OCI-LY1 (cell line): ENCODE measurements at regions not wholly inside any gene's neighbourhood (a gene's known extent, or its start where the extent isn't known, plus 50 kb on each side); places are given as distances from the start of the nearest gene placed in this dataset.

Experiments used
- H2AFZ ChIP-seq: fragments of 200-600 bp; sonication (generic), shearing (Covaris generic); 2 replicates; pipeline ENCODE4 v1.6.0; 2014; ENCODE audit warnings: antibody characterized with exemption, mild to moderate bottlenecking, low read length
- H3F3A ChIP-seq: fragments of 200-600 bp; sonication (generic), shearing (Covaris generic); 2 replicates; pipeline ENCODE4 v1.6.0; 2014; ENCODE audit warnings: mild to moderate bottlenecking, antibody characterized with exemption, low read length, moderate library complexity; ENCODE audit not compliant: insufficient read depth
- H3K27ac ChIP-seq: fragments of 200-600 bp; sonication (generic); 2 replicates; pipeline ENCODE4 v1.5.1; 2014; ENCODE audit warnings: low read length, mixed run types, mild to moderate bottlenecking, low read depth; ENCODE audit not compliant: poor library complexity, severe bottlenecking
- H3K27me3 ChIP-seq: fragments of 200-600 bp; sonication (generic); 2 replicates; pipeline ENCODE4 v1.6.0; 2014; ENCODE audit warnings: antibody characterized with exemption, mild to moderate bottlenecking, low read length, moderate library complexity; ENCODE audit not compliant: insufficient read depth
- H3K36me3 ChIP-seq: fragments of 200-600 bp; sonication (generic); 2 replicates; pipeline ENCODE4 v1.6.1; 2014; ENCODE audit warnings: mild to moderate bottlenecking, antibody characterized with exemption, low read length, moderate library complexity, mixed read lengths; ENCODE audit not compliant: insufficient read depth
- H3K4me1 ChIP-seq: fragments of 200-600 bp; sonication (generic); 2 replicates; pipeline ENCODE4 v1.5.1; 2014; ENCODE audit warnings: mild to moderate bottlenecking, low read length, moderate library complexity; ENCODE audit not compliant: insufficient read depth, severe bottlenecking
- H3K4me2 ChIP-seq: fragments of 200-600 bp; sonication (generic), shearing (Covaris generic); 2 replicates; pipeline ENCODE4 v1.6.1; 2014; ENCODE audit warnings: low read length
- H3K4me3 ChIP-seq: fragments of 200-600 bp; sonication (generic); 2 replicates; pipeline ENCODE4 v1.5.1; 2014; ENCODE audit warnings: low read length, low read depth, mild to moderate bottlenecking, mixed read lengths; ENCODE audit not compliant: poor library complexity, severe bottlenecking
- H3K79me2 ChIP-seq: fragments of 200-600 bp; shearing (Covaris generic); 2 replicates; pipeline ENCODE4 v1.6.1; 2016; ENCODE audit warnings: mixed run types, low read length, mixed read lengths; ENCODE audit not compliant: insufficient read depth
- H3K9ac ChIP-seq: fragments of 200-600 bp; sonication (generic), shearing (Covaris generic); 2 replicates; pipeline ENCODE4 v1.6.1; 2014; ENCODE audit warnings: mild to moderate bottlenecking, low read length, mixed read lengths
- H3K9me2 ChIP-seq: fragments of 200-600 bp; sonication (generic), shearing (Covaris generic); 2 replicates; pipeline ENCODE4 v1.6.1; 2014; ENCODE audit warnings: low read depth, mild to moderate bottlenecking, low read length, mixed read lengths
- H3K9me3 ChIP-seq: fragments of 200-600 bp; shearing (Covaris generic); 2 replicates; pipeline ENCODE4 v1.6.1; 2014; ENCODE audit warnings: low read length, mixed read lengths
- H4K20me1 ChIP-seq: fragments of 200-600 bp; sonication (generic), shearing (Covaris generic); 2 replicates; pipeline ENCODE4 v1.6.0; 2016; ENCODE audit warnings: mild to moderate bottlenecking, low read length; ENCODE audit not compliant: insufficient read depth
- CTCF ChIP-seq: fragments of 200-600 bp; sonication (generic), shearing (Covaris generic); IDR thresholded peaks from 2 replicates; pipeline ENCODE4 v1.5.1; 2017; ENCODE audit warnings: mild to moderate bottlenecking, antibody characterized with exemption, low read length, moderate library complexity, mixed read lengths
- EZH2 ChIP-seq: fragments of 200-600 bp; sonication (generic), shearing (Covaris generic); IDR thresholded peaks from 2 replicates; pipeline ENCODE4 v1.8.0; 2017; ENCODE audit warnings: borderline replicate concordance, mixed run types, mild to moderate bottlenecking, antibody characterized with exemption, low read length, moderate library complexity, mixed read lengths

DNA sequence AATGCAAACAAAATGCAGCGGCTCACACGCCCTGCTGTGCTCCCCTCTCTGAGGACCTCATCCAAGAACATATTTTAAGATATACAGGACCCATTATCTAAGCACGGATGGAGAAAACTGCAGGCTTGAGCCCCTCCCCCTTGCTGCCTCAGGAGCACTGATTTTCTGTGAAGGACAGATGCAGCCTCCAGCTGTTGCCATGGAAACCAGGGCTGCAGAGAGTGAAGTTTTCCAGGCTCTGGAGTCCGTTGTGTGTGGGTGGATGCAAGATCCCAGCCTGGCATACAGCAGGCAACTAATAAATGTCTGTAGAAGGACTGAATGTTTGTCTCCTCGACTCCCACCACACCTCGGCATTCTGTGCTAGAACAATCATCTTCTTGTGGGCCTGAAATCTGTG lies 105.6 kb upstream of the PEG3 start:
- Histone ChIP-seq H3K4me1 (no peaks in the 10 kb centered on the region), H3K9me3 (no peaks in the 10 kb centered on the region), H3K9me2 (no peaks in the 10 kb centered on the region), H3K27me3 (no peaks in the 10 kb centered on the region), H2AFZ (no peak overlapping the region), H3K36me3 (no peaks in the 10 kb centered on the region), H3K9ac (no peak overlapping the region), H3K4me2 (no peak overlapping the region), H4K20me1 (no peaks in the 10 kb centered on the region), H3F3A (no peaks in the 10 kb centered on the region), H3K4me3 (no peak overlapping the region), H3K27ac (no peak overlapping the region), H3K79me2 (no peaks in the 10 kb centered on the region)
- TF ChIP-seq CTCF (no peak), EZH2 (no peak)

- Histone ChIP-seq H3K27ac (no peak overlapping the region), H3K79me2 (no peaks in the 10 kb centered on the region), H3K9me2 (no peaks in the 10 kb centered on the region), H3K9ac (no peak overlapping the region), H3F3A (no peaks in the 10 kb centered on the region), H3K4me1 (no peaks in the 10 kb centered on the region), H2AFZ (no peak overlapping the region), H3K27me3 (no peaks in the 10 kb centered on the region), H3K4me3 (no peak overlapping the region), H3K9me3 (no peaks in the 10 kb centered on the region), H3K36me3 (no peaks in the 10 kb centered on the region), H4K20me1 (no peaks in the 10 kb centered on the region), H3K4me2 (no peak overlapping the region)
- TF ChIP-seq EZH2: no peak
Measured at GRCh38 chr19:56947206-56947605, 106.7 kb upstream of the PEG3 start.

DNA sequence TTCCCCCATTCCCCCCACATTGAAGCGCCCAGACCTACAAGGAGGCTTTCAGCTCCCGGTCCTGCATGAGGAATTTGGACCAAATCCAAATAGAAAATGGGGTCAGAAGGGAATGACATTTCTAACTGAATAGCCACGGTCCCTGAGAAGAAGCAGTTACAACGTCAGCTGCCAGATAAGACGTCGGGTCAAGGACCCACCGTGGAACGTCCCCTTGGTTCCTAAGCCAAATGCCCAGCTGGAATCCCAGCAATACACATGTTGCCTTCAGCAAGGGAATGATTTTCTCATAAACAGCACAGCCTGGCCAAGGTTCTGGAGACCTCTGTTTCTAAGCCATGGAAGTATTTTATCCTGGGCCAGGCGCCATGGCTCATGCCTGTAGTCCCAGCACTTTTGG lies 109.1 kb upstream of the PEG3 start:
- Histone ChIP-seq H3K27me3 (no peaks in the 10 kb centered on the region), H3K27ac (no peak overlapping the region), H3K79me2 (no peaks in the 10 kb centered on the region), H3K4me3 (no peak overlapping the region), H3K36me3 (no peaks in the 10 kb centered on the region), H3K4me2 (no peak overlapping the region), H3F3A (no peaks in the 10 kb centered on the region), H3K4me1 (no peaks in the 10 kb centered on the region), H3K9me3 (no peaks in the 10 kb centered on the region), H3K9ac (no peak overlapping the region), H4K20me1 (no peaks in the 10 kb centered on the region), H3K9me2 (no peaks in the 10 kb centered on the region), H2AFZ (no peak overlapping the region)
- no peak for TF ChIP-seq CTCF
- TF ChIP-seq EZH2: no peak

DNA sequence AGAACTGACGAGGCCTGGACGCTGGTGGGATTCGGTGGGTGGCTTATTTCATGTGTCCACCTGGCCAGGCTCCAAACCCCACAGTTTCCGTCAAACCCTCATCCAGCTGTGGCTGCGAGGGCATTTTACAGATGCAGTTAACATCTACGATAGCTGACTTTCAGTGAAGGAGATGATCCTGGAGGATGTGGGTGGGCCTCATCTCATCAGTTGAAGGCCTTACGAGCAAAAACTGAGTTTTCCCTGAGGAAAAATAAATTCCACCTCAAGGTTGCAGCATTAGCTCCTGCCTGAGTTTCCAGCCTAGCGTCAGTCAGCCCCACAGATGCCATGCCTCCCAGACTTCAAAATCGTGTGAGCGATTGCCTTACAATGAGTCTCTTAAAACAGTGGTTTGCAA lies 111.1 kb upstream of the PEG3 start:
- Histone ChIP-seq H4K20me1 (no peaks in the 10 kb centered on the region), H3K9me2 (no peaks in the 10 kb centered on the region), H3K36me3 (no peaks in the 10 kb centered on the region), H3K27me3 (no peaks in the 10 kb centered on the region), H3K9me3 (no peaks in the 10 kb centered on the region), H3K4me2 (no peak overlapping the region), H3K4me1 (no peaks in the 10 kb centered on the region), H2AFZ (no peak overlapping the region), H3K27ac (no peak overlapping the region), H3K9ac (no peak overlapping the region), H3K4me3 (no peak overlapping the region), H3K79me2 (no peaks in the 10 kb centered on the region), H3F3A (no peaks in the 10 kb centered on the region)
- TF ChIP-seq EZH2 (no peak), CTCF (no peak)
